Lower leg skin (tissue), 3 donors: ENCODE measurements at regions not wholly inside any gene's neighbourhood (a gene's known extent, or its start where the extent isn't known, plus 50 kb on each side); places are given as distances from the start of the nearest gene placed in this dataset.

Experiments
- CTCF ChIP-seq, 3 donors: fragments of 450-650 bp; IDR thresholded peaks; one replicate each; pipeline ENCODE4 v1.5.1; 2016; ENCODE audit warnings: antibody characterized with exemption in 3 of 3, mild to moderate bottlenecking in 3 of 3, moderate library complexity in 2 of 3
- POLR2A ChIP-seq, 2 donors: fragments of 450-650 bp; IDR thresholded peaks; one replicate each; pipeline ENCODE4 v1.6.1; 2016 to 2017; ENCODE audit warnings: antibody characterized with exemption in 2 of 2, mild to moderate bottlenecking in 1 of 2, moderate library complexity in 1 of 2

GRCh38 chr12:34626363-34627157 is 604.3 kb downstream of the ALG10 start:
- TF ChIP-seq POLR2A (IDR thresholded peaks at IDR 0.05) (no peak), CTCF (IDR thresholded peaks at IDR 0.05) (no peak)
